ENCODE measurements at regions not wholly inside any gene's neighbourhood (a gene's known extent, or its start where the extent isn't known, plus 50 kb on each side); places are given as distances from the start of the nearest gene placed in this dataset.

DNA sequence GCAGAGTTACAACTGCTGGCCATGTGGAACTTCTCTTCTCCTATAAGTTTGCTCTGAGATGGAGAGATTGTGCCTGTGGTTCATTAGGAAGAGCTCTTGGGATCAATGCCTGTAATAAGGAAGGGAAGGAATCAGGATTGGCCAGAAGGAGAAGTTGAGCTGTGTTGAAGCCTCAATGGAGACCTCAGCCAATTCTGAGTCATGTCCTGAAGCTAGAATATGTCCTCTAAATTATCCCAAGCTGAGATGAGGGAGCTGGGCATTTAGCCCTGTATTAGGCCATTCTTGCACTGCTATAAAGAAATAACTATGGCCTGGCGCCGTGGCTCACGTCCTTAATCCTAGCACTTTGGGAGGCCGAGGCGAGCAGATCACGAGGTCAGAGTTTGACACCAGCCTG lies 85.4 kb upstream of the DHX15 start:
- TF ChIP-seq POLR2A (IDR thresholded peaks at IDR 0.05; ENCODE audit: low read depth, low read length) (no peak), MAFK (IDR thresholded peaks at IDR 0.05; ENCODE audit: low read depth, low read length) (no peak), RFX5 (IDR thresholded peaks at IDR 0.05; ENCODE audit: low read depth, low read length) (no peak), RAD21 (IDR thresholded peaks at IDR 0.05; ENCODE audit: low read length) (no peak), FOS (IDR thresholded peaks at IDR 0.05; ENCODE audit: low read depth, low read length) (no peak), CEBPB (IDR thresholded peaks at IDR 0.05; ENCODE audit: low read depth, low read length) (no peak), CHD1 (IDR thresholded peaks at IDR 0.05; ENCODE audit: low read depth, low read length) (no peak)
- TF ChIP-seq, protein P1, sequence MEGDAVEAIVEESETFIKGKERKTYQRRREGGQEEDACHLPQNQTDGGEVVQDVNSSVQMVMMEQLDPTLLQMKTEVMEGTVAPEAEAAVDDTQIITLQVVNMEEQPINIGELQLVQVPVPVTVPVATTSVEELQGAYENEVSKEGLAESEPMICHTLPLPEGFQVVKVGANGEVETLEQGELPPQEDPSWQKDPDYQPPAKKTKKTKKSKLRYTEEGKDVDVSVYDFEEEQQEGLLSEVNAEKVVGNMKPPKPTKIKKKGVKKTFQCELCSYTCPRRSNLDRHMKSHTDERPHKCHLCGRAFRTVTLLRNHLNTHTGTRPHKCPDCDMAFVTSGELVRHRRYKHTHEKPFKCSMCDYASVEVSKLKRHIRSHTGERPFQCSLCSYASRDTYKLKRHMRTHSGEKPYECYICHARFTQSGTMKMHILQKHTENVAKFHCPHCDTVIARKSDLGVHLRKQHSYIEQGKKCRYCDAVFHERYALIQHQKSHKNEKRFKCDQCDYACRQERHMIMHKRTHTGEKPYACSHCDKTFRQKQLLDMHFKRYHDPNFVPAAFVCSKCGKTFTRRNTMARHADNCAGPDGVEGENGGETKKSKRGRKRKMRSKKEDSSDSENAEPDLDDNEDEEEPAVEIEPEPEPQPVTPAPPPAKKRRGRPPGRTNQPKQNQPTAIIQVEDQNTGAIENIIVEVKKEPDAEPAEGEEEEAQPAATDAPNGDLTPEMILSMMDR (conservative IDR thresholded peaks at IDR 0.05; ENCODE audit: low read depth, low read length), result no peak
- TF ChIP-seq, protein P2, sequence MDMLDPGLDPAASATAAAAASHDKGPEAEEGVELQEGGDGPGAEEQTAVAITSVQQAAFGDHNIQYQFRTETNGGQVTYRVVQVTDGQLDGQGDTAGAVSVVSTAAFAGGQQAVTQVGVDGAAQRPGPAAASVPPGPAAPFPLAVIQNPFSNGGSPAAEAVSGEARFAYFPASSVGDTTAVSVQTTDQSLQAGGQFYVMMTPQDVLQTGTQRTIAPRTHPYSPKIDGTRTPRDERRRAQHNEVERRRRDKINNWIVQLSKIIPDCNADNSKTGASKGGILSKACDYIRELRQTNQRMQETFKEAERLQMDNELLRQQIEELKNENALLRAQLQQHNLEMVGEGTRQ (IDR thresholded peaks at IDR 0.05; ENCODE audit: low read depth, low read length), result no peak

Data from IMR-90 (cell line).